HG03025 (cell line): ENCODE measurements at regions not wholly inside any gene's neighbourhood (a gene's known extent, or its start where the extent isn't known, plus 50 kb on each side); places are given as distances from the start of the nearest gene placed in this dataset.
"Not testable (repeated sequence)": the region's sequence is repeated elsewhere in the genome, so short reads cannot be mapped to it uniquely, and the experiment has no call there.

Source experiments
- ATAC-seq: cut with Tn5 transposase; IDR thresholded peaks from one replicate; pipeline ENCODE4 v1.9.1; 2021; ENCODE audit warnings: mild to moderate bottlenecking, moderate library complexity; ENCODE audit not compliant: unreplicated experiment, low FRiP score

GRCh38 chr2:8132351-8132831 is 549.5 kb upstream of the ID2 start:
- no peak for ATAC-seq

GRCh38 chr2:8132879-8133278 is 549.0 kb upstream of the ID2 start:
- no peak for ATAC-seq

GRCh38 chr2:8133363-8133762 is 548.5 kb upstream of the ID2 start:
- ATAC-seq = no peak

- ATAC-seq = no peak
Observed at GRCh38 chr2:8133913-8134472, 547.9 kb upstream of the ID2 start.

- no peak for ATAC-seq
Observed at GRCh38 chr2:8134473-8134932, 547.4 kb upstream of the ID2 start.

GRCh38 chr2:8134985-8135682 is 546.7 kb upstream of the ID2 start:
- no peak for ATAC-seq

DNA sequence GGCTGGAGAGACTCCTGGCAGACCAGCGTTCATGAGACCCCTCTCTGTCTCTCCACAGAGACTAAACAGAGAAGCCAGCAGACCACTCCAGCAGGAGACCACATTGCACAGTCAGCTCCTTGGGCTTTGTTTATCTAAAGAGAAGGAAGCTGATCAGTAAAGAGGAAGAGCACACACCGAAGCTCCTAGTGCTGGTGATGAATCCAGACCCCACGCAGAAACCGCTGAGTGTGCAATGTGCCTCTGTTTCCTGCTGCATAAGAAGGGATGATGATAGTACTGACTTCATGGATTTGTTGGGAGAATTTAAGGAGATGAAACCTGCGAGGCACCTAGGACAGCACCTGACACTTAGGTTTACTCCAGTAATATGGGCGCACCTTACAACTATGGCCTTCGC is 544.1 kb upstream of the ID2 start:
- ATAC-seq = no peak

- ATAC-seq = no peak
Observed at GRCh38 chr2:8138525-8138922, 543.3 kb upstream of the ID2 start.

DNA sequence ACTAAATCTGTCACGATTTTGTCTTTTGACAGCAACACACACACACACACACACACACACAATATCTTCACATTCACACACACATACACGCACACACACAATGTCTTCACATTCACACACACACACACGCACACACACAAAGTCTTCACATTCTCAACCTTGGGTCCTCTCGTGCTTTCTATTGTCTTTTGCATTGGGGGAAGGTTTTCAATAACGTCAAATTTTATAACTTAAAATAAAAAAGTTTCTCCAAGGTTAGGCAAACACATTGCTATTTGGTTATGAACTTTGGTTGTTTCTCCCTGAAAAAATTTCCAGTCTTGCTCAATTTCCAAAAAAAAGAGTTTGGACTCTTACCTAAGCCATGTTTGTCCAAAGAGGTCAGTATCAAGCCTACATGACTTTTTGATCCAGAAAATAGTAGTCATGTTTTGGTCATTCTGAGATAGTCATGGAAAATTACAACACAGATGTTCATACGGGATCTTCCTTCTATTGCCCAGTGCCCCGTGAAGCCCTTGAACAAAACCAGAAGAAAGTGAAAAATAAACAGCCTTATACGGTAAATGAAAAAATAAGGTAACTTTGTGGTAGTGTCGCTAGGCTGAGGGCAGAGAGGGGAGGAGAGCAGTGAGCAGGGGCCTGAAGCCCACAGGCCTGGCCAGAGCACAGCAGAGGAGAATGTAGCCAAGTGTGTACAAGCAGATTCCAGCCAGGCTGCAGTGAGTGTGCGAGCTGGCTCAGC is 542.8 kb upstream of the ID2 start:
- ATAC-seq = no peak

DNA sequence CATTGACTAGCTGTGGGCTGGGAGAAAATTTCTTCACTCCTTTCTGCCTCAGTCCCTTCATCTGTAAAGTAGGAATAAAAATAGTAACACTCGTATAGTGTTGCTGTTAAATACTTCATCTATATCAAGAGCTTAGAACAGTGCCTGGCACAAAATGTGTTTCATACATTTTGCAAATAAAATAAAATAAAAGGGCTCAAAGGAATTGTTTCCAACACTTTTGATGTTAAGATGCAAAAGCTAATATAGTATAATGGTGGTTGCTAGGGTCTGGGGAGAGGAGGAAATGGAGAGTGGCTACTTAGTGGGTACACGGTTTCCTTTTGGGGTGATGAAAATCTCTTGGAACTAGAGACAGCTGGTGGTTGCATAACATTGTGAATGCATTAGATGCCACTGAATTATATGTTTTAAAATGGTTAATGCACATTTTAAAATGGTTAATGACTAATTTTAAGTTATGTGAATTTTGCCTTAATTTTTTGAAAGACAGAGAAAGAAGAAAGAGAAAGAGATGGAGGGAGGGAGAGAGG is 542.1 kb upstream of the ID2 start:
- no peak for ATAC-seq

DNA sequence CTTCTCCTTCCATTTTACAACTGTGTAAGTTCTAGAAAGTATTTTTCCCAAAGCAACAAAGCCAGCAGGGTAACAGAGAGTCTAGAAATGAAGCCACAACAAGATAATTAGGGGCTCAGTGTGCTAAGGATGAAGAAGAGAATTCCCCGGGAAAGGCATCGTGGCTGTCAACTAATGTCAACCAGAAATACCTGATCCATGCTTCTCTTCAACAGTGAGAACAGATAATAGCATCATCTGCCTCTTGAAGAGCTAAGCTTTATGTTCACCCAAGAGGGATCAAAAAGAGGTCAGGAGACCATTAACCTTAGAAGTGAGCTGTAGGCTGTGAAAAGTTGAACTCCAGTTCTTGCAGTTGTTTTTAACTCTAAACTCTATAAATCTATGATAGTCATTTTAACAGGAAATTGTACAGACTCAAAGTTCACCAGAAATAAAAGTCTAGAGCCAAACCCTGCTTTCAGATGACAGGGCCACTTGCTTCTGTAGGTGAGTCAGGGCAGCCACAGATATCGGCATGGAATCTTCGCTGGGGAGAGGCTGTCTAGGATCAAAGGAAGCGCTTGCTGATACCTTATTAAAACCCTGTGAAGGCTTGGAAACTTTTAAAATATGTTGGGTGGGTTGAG is 540.7 kb upstream of the ID2 start:
- no peak for ATAC-seq

GRCh38 chr2:8141780-8142179 is 540.1 kb upstream of the ID2 start:
- no peak for ATAC-seq

GRCh38 chr2:8142461-8142860 is 539.4 kb upstream of the ID2 start:
- ATAC-seq = no peak

- no peak for ATAC-seq
Observed at GRCh38 chr2:8144131-8144631, 537.7 kb upstream of the ID2 start.

DNA sequence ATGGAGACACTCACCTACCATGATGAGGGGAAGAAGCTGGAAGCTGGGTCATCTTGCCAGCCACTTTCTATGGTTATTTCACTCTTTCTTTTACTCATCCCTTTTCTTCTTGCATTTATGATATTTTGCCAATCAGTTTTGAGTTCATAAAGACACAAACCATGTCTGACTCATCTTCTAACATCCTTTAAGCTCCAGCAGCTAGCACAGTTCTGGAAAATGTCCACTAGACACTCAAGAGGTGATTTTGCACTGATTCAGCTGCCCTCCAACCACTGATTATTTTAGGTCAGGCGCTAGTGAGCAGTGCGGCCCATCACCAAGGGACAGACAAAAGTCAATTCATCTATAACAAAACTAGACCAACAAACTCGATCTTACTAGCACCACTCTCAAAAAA is 537.1 kb upstream of the ID2 start:
- no peak for ATAC-seq

DNA sequence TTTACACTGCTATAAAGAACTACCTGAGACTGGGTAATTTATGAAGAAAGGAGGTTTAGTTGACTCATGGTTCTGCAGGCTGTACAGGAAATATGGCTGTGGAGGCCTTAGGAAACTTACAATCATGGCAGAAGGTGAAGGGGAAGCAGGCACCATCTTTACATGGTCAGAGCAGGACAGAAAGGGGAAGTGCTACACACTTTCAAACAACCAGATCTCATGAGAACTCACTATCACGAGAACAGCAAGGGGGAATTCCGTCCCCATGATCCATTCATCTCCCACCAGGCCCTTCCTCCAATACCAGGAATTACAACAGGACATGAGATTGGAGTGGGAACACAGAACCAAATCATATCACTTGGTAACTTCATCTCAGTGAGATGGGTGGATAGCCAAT is 536.5 kb upstream of the ID2 start:
- not testable (repeated sequence) for ATAC-seq

DNA sequence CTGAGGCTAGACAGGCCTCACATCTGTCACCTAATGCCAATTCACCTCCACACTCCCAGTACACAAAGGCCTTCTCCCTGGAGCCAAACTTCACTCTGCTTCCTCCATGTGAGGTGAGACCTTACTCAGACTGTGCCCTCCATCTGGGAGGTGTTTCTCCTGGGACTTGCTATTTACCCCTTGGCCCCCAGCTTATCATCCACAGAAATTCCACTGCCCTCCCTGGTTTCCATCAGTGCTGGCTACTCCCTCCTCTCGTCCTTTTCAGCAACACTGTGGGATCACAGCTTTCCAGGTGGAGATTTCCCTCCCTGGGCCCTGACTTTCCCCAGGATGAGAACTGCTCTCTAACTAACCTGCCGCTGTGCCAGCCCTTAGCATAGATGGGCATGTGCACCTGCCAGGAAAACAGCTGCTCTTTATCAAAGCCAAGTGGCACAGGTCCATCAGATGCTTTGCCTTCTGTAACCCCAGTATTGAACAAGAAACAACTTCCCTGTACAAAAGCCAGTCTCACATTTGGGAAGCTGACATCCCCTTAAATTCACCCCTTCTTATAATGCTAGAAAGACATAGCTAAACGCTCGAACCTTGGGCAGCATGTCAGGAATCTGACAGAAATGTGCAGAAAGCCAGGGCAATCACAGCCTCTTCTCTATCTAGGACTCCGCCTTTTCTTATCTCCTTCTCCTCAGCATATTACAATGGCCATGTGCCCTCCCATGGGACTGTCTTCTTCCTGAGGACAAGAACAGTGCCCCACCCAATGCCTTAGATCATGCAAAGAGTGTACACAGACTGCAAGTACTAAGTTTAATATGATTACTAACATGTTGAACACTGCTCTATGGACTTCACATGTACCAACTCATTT is 535.5 kb upstream of the ID2 start:
- ATAC-seq = no peak

GRCh38 chr2:8148260-8149006 is 533.4 kb upstream of the ID2 start:
- ATAC-seq = no peak

DNA sequence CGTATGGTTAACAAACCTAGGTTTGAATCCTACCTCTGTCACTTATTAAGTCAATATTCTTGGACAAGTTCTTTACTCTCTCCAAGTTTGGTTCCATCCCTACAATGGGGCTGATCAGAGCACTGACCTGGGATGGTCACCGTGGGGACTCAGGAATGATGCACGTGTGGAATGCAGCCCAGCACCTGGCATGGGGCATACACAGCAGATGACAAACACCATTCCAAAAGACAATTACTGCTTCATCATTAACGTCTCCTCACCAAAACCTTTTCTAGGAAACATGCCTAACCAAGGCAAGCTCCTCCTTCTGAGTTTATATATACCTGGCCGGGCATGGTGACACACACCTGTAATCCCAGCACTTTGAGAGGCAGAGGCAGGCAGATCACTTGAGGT is 532.9 kb upstream of the ID2 start:
- no peak for ATAC-seq
